ENCODE measurements at regions not wholly inside any gene's neighbourhood (a gene's known extent, or its start where the extent isn't known, plus 50 kb on each side); places are given as distances from the start of the nearest gene placed in this dataset.
A peak's percentile ranks its signal among the peaks of the same experiment; 100 is the strongest.

DNA sequence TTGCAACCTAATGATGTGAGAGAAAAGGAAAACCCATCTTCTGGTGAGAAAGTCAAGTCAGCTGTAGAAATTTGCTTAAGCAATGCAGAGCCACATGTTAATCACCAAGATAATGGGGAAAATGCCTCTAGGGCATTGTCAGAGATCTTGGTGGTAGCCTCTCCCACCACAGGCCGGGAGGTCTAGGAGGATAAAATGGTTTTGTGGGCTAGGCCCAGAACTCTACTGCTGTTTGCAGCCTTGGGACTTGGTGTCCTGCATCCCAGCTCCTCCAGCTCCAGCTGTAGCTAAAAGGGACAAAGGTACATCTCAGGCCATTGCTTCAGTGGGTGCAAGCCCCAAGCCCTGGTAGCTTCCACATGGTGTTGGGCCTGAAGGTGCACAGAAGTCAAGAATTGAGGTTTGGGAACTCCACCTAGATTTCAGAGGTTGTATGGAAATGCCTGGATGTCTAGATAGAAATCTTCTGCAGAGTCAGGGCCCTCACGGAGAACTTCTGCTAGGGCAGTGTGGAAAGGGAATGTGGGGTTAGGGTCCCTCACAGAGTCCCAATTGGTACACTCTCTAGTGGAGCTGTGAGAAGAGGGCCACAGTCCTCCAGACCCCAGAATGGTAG lies 382.2 kb upstream of the KLHL1 start:
- Histone ChIP-seq H3K9me3 (ENCODE audit: control insufficient read depth, insufficient read depth, low read depth, low read length) (no peaks in the 10 kb centered on the region), H3K4me1 (ENCODE audit: control insufficient read depth, insufficient read depth, low read length) (no peaks in the 10 kb centered on the region), H3K27ac (ENCODE audit: extremely low read depth, low read depth, low read length) (no peak overlapping the region), H3K4me3 (ENCODE audit: low read depth, low read length) (no peak overlapping the region), H3K36me3 (ENCODE audit: control insufficient read depth in 2 of 2, insufficient read depth in 1 of 2, low read length in 2 of 2) (no peaks in the 10 kb centered on the region)
- ChIA-PET POLR2A (no interaction called here), CTCF (no interaction called here)
- TF ChIP-seq SETDB1 (IDR thresholded peaks at IDR 0.05; ENCODE audit: insufficient read length, low read length) = peak; percentile 94
- TF ChIP-seq ZNF585B (tag by site-specific recombination; IDR thresholded peaks at IDR 0.05) = peak; percentile 88
- peak; percentile 100 for TF ChIP-seq TRIM28 (IDR thresholded peaks at IDR 0.05; ENCODE audit: borderline replicate concordance, low read length)
- no peak for TF ChIP-seq ZNF155 (tag by site-specific recombination; IDR thresholded peaks at IDR 0.05)

DNA sequence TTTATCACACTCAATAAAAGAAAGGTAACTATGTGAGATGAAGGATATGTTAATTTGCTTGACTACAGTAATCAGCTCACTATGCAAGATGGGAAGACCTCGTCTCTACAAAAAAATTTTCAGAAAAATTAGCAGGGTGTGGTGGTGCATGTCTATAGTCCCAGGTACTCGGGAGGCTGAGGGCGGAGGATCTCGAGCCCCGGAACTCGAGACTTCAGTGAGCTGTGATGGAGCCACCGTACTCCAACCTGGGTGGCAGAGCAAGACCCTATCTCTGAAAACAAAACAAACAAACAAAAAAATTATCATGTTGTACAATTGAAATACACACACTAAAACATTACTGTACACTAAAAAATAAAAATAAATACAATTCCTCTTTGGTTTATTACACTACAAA lies 376.7 kb upstream of the KLHL1 start:
- CTCF ChIA-PET = no interaction called here
- POLR2A ChIA-PET = no interaction called here
- H3K4me3 ChIP-seq (ENCODE audit: low read depth, low read length) = no peak overlapping the region

More for the DNA sequence above, 376.7 kb upstream of the KLHL1 start:
- H3K36me3 ChIP-seq (ENCODE audit: control insufficient read depth in 2 of 2, insufficient read depth in 1 of 2, low read length in 2 of 2) = no peaks in the 10 kb centered on the region
- no peaks in the 10 kb centered on the region for H3K4me1 ChIP-seq (ENCODE audit: control insufficient read depth, insufficient read depth, low read length)
- no peak for TF ChIP-seq BCL11B (tag by site-specific recombination; IDR thresholded peaks at IDR 0.05; ENCODE audit: low read depth)
- no peak for TF ChIP-seq ZNF518A (tag by site-specific recombination; conservative IDR thresholded peaks at IDR 0.05; ENCODE audit: low read depth)
- TF ChIP-seq OSR2 (tag by site-specific recombination; IDR thresholded peaks at IDR 0.05) = no peak
- TF ChIP-seq ZNF174 (tag by site-specific recombination; IDR thresholded peaks at IDR 0.05) = no peak
- no peak for TF ChIP-seq ZNF433 (tag by site-specific recombination; IDR thresholded peaks at IDR 0.05; ENCODE audit: low read depth)
- no peak for TF ChIP-seq ZNF202 (tag by site-specific recombination; IDR thresholded peaks at IDR 0.05; ENCODE audit: borderline replicate concordance)
- no peak for TF ChIP-seq ZNF561 (tag by site-specific recombination; IDR thresholded peaks at IDR 0.05; ENCODE audit: borderline replicate concordance)
- no peak for TF ChIP-seq YY1 (tag by site-specific recombination; IDR thresholded peaks at IDR 0.05)
- TF ChIP-seq AEBP2 (tag by site-specific recombination; IDR thresholded peaks at IDR 0.05; ENCODE audit: borderline replicate concordance) = no peak
- TF ChIP-seq ZNF366 (tag by site-specific recombination; conservative IDR thresholded peaks at IDR 0.05) = no peak
- TF ChIP-seq, protein P1, sequence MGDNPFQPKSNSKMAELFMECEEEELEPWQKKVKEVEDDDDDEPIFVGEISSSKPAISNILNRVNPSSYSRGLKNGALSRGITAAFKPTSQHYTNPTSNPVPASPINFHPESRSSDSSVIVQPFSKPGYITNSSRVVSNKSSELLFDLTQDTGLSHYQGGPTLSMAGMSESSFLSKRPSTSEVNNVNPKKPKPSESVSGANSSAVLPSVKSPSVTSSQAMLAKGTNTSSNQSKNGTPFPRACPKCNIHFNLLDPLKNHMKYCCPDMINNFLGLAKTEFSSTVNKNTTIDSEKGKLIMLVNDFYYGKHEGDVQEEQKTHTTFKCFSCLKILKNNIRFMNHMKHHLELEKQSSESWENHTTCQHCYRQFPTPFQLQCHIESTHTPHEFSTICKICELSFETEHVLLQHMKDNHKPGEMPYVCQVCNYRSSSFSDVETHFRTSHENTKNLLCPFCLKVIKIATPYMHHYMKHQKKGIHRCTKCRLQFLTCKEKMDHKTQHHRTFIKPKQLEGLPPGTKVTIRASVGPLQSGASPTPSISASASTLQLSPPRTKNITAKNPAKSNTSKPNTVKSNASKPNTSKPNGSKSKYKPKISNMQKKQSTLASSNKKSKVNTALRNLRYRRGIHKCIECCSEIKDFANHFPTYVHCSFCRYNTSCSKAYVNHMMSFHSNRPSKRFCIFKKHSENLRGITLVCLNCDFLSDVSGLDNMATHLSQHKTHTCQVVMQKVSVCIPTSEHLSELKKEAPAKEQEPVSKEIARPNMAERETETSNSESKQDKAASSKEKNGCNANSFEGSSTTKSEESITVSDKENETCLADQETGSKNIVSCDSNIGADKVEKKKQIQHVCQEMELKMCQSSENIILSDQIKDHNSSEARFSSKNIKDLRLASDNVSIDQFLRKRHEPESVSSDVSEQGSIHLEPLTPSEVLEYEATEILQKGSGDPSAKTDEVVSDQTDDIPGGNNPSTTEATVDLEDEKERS (tag by site-specific recombination; IDR thresholded peaks at IDR 0.05) = no peak
- TF ChIP-seq ZNF670 (tag by site-specific recombination; IDR thresholded peaks at IDR 0.05; ENCODE audit: low read depth) = no peak
- no peak for TF ChIP-seq ZNF10 (tag by site-specific recombination; IDR thresholded peaks at IDR 0.05)
- no peak for TF ChIP-seq PRDM6 (tag by site-specific recombination; IDR thresholded peaks at IDR 0.05)
- no peak for TF ChIP-seq ZNF658 (tag by site-specific recombination; IDR thresholded peaks at IDR 0.05)
- TF ChIP-seq ZNF488 (tag by site-specific recombination; IDR thresholded peaks at IDR 0.05) = no peak
- TF ChIP-seq MZF1 (tag by site-specific recombination; IDR thresholded peaks at IDR 0.05; ENCODE audit: borderline replicate concordance) = no peak
- no peak for TF ChIP-seq ZBTB48 (tag by site-specific recombination; IDR thresholded peaks at IDR 0.05)
- no peak for TF ChIP-seq GFI1B (tag by site-specific recombination; IDR thresholded peaks at IDR 0.05)
- TF ChIP-seq ZNF48 (tag by site-specific recombination; IDR thresholded peaks at IDR 0.05) = no peak
- no peak overlapping the region for H3K27ac ChIP-seq (ENCODE audit: extremely low read depth, low read depth, low read length)
- H3K9me3 ChIP-seq (ENCODE audit: control insufficient read depth, insufficient read depth, low read depth, low read length) = no peaks in the 10 kb centered on the region

All from HEK293 (cell line).